ENCODE measurements at regions not wholly inside any gene's neighbourhood (a gene's known extent, or its start where the extent isn't known, plus 50 kb on each side); places are given as distances from the start of the nearest gene placed in this dataset.

DNA sequence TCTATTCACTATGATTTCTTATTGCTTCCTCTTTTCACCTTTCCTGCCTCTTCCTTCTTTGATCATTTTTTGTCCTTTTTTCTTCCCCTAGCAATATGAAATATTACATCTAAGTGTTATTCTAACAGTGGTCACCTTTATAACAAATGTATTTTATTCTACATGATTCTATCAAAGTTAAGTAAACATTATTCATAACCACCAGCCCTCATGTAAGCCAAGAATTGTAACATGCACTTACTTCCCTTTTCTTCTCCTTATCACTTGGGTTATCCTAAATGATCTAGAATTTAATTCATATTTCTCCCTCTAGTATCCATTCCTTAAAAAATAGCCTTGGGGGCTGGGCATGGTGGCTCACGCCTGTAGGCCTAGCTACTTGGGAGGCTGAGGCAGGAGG lies 88.3 kb upstream of the SLC22A23 start:
- intact Hi-C loops (cut with micrococcal nuclease; ENCODE audit: unreplicated experiment) (no loop called here), in situ Hi-C loops (cut with MboI) (no loop called here)
- H3K79me2 ChIP-seq (ENCODE audit: control insufficient read depth, insufficient read depth, low read length): no peaks in the 10 kb centered on the region
- POLR2A ChIA-PET: no interaction called here
- ATAC-seq: no peak
- RAD21 ChIA-PET (ENCODE audit: unreplicated experiment): no interaction called here
- no peak for DNase-seq (ENCODE audit: low read depth, low spot score)
- no peaks in the 10 kb centered on the region for H3K4me1 ChIP-seq (ENCODE audit: control insufficient read depth, insufficient read depth, low read length)
- no peaks in the 10 kb centered on the region for H3K36me3 ChIP-seq (ENCODE audit: control insufficient read depth in 2 of 2, insufficient read depth in 2 of 2, low read length in 1 of 2)
- H4K20me1 ChIP-seq (ENCODE audit: control insufficient read depth, insufficient read depth): no peaks in the 10 kb centered on the region
- H3K4me2 ChIP-seq (ENCODE audit: control insufficient read depth, insufficient read depth): no peak overlapping the region
- CTCF ChIA-PET: no interaction called here
- peaks cover 1 to 2% of the 10 kb centered on the region in 2 experiments; a peak in 2 of 4 replicates for H3K27me3 ChIP-seq (replicated peaks in 1 of 2; ENCODE audit: control insufficient read depth in 2 of 2, insufficient read depth in 2 of 2, low read length in 1 of 2)
- 0% methylated on average over 1 of the region's 1 CpG for WGBS (ENCODE audit: insufficient coverage, insufficient replicate concordance, low lambda C conversion rate, missing lambda C conversion rate)
- no peak overlapping the region for H3K4me3 ChIP-seq
- no peak for FAIRE-seq
- no peaks in the 10 kb centered on the region for H3K9me3 ChIP-seq (replicated peaks; ENCODE audit: control insufficient read depth, insufficient read depth, low read length)
- H3K9ac ChIP-seq (ENCODE audit: control insufficient read depth, insufficient read depth, low read length): no peak overlapping the region
- no TSS peak for BruUV-seq (replicated peaks)
- TF ChIP-seq MYB (IDR thresholded peaks at IDR 0.05; ENCODE audit: borderline replicate concordance, low read depth, low read length): no peak
- TF ChIP-seq IKZF2 (IDR thresholded peaks at IDR 0.05): no peak
- no peak for TF ChIP-seq TCF12 (IDR thresholded peaks at IDR 0.05; ENCODE audit: low read depth, low read length)
- no peak for TF ChIP-seq FOS (IDR thresholded peaks at IDR 0.05; ENCODE audit: borderline replicate concordance, extremely low read depth, insufficient read length)
- TF ChIP-seq STAT3 (IDR thresholded peaks at IDR 0.05; ENCODE audit: low read depth, low read length): no peak
- no peak for TF ChIP-seq USF1 (IDR thresholded peaks at IDR 0.05; ENCODE audit: borderline replicate concordance, extremely low read length, insufficient read depth, low read depth, low read length)
- TF ChIP-seq ASH2L (IDR thresholded peaks at IDR 0.05; ENCODE audit: borderline replicate concordance, low read depth): no peak
- no peak for TF ChIP-seq RUNX3 (IDR thresholded peaks at IDR 0.05; ENCODE audit: low read length)
- TF ChIP-seq SPI1 (IDR thresholded peaks at IDR 0.05; ENCODE audit: borderline replicate concordance, insufficient read depth, low read depth, low read length): no peak
- no peak for TF ChIP-seq MLLT1 (IDR thresholded peaks at IDR 0.05)
- no peak for TF ChIP-seq ZNF207 (IDR thresholded peaks at IDR 0.05; ENCODE audit: borderline replicate concordance)
- TF ChIP-seq ZNF217 (IDR thresholded peaks at IDR 0.05): no peak
- TF ChIP-seq, protein P1, sequence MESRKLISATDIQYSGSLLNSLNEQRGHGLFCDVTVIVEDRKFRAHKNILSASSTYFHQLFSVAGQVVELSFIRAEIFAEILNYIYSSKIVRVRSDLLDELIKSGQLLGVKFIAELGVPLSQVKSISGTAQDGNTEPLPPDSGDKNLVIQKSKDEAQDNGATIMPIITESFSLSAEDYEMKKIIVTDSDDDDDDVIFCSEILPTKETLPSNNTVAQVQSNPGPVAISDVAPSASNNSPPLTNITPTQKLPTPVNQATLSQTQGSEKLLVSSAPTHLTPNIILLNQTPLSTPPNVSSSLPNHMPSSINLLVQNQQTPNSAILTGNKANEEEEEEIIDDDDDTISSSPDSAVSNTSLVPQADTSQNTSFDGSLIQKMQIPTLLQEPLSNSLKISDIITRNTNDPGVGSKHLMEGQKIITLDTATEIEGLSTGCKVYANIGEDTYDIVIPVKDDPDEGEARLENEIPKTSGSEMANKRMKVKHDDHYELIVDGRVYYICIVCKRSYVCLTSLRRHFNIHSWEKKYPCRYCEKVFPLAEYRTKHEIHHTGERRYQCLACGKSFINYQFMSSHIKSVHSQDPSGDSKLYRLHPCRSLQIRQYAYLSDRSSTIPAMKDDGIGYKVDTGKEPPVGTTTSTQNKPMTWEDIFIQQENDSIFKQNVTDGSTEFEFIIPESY (IDR thresholded peaks at IDR 0.05): no peak
- TF ChIP-seq, protein P2, sequence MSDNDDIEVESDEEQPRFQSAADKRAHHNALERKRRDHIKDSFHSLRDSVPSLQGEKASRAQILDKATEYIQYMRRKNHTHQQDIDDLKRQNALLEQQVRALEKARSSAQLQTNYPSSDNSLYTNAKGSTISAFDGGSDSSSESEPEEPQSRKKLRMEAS (IDR thresholded peaks at IDR 0.05; ENCODE audit: low read depth, low read length): no peak
- TF ChIP-seq SRF (IDR thresholded peaks at IDR 0.05; ENCODE audit: low read depth in 2 of 2, low read length in 2 of 2): no peak
- H3K27ac ChIP-seq (ENCODE audit: control insufficient read depth, insufficient read depth): no peak overlapping the region
- no peak overlapping the region for H2AFZ ChIP-seq (ENCODE audit: control insufficient read depth, low read depth, low read length)
- SMC1A ChIA-PET (ENCODE audit: uncharacterized antibody, unreplicated experiment): interaction anchor here (1.5 kb wide), 1 partner anchor 16 kb away, joined by 4 read pairs; no protein-coding TSS in a partner anchor

Data from GM12878 (cell line).